AG04450 (cell line): ENCODE measurements at regions not wholly inside any gene's neighbourhood (a gene's known extent, or its start where the extent isn't known, plus 50 kb on each side); places are given as distances from the start of the nearest gene placed in this dataset.

Source experiments
- CTCF ChIA-PET: fragments of 300-600, 350-600 bp; formaldehyde crosslinking; extraction: SDS; loops from one replicate; lab custom pipeline; 2022; ENCODE audit warnings: antibody characterized with exemption, inconsistent platforms; lab: Charles Lee
- POLR2A ChIA-PET: fragments of 350-600 bp; formaldehyde crosslinking; extraction: SDS; loops from one replicate; lab custom pipeline; 2021; ENCODE audit warnings: antibody characterized with exemption, inconsistent platforms; lab: Yijun Ruan, JAX
- DNase-seq: peaks from one replicate; pipeline ENCODE4 v3.0.0-alpha.2; 2011; ENCODE audit warnings: low read depth, low spot score
- H3K27ac ChIP-seq: one replicate; pipeline ENCODE4 v1.5.1; 2012; ENCODE audit warnings: low read depth, low read length, control low read depth
- H3K27me3 ChIP-seq: one replicate; pipeline ENCODE4 v1.6.0; 2012; ENCODE audit warnings: low read length; ENCODE audit not compliant: control insufficient read depth, insufficient read depth
- H3K4me3 ChIP-seq: 2 replicates; pipeline ENCODE4 v1.5.1; 2011; ENCODE audit warnings: mild to moderate bottlenecking, low read depth, low read length, control low read depth
- H3K9me3 ChIP-seq: 2 replicates; pipeline ENCODE4 v1.5.1; 2012; ENCODE audit warnings: low read length; ENCODE audit not compliant: control insufficient read depth, insufficient read depth
- TF ChIP-seq, protein P1 (sequence below): IDR thresholded peaks from 2 replicates; pipeline ENCODE4 v1.5.1; 2011; ENCODE audit warnings: low read depth, low read length, control low read depth, inconsistent platforms

DNA sequence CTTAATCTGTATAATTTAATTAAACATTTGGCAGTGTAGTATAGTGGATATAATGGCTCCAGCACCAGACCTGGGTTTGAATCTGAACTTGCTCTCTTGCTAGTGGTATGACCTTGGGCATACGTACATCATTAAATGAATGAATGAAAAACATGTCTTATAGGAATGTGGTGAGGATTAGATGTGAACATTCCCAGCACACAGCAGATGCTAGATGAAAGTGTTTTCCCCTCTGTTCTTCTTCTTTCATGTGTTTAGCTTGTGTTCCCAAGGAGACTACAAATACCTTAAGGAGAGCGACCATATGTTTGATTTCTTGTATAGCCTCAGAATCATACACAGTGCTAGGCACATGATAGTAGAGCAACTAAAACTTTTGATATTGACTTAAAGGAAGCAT lies 56.5 kb downstream of the CT47B1 start:
- CTCF ChIA-PET = no interaction called here
- H3K4me3 ChIP-seq = no peak overlapping the region
- DNase-seq = no peak
- H3K27me3 ChIP-seq = no peaks in the 10 kb centered on the region
- no peak overlapping the region for H3K27ac ChIP-seq
- TF ChIP-seq, protein P1, sequence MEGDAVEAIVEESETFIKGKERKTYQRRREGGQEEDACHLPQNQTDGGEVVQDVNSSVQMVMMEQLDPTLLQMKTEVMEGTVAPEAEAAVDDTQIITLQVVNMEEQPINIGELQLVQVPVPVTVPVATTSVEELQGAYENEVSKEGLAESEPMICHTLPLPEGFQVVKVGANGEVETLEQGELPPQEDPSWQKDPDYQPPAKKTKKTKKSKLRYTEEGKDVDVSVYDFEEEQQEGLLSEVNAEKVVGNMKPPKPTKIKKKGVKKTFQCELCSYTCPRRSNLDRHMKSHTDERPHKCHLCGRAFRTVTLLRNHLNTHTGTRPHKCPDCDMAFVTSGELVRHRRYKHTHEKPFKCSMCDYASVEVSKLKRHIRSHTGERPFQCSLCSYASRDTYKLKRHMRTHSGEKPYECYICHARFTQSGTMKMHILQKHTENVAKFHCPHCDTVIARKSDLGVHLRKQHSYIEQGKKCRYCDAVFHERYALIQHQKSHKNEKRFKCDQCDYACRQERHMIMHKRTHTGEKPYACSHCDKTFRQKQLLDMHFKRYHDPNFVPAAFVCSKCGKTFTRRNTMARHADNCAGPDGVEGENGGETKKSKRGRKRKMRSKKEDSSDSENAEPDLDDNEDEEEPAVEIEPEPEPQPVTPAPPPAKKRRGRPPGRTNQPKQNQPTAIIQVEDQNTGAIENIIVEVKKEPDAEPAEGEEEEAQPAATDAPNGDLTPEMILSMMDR = no peak
- POLR2A ChIA-PET = no interaction called here
- H3K9me3 ChIP-seq = no peaks in the 10 kb centered on the region

DNA sequence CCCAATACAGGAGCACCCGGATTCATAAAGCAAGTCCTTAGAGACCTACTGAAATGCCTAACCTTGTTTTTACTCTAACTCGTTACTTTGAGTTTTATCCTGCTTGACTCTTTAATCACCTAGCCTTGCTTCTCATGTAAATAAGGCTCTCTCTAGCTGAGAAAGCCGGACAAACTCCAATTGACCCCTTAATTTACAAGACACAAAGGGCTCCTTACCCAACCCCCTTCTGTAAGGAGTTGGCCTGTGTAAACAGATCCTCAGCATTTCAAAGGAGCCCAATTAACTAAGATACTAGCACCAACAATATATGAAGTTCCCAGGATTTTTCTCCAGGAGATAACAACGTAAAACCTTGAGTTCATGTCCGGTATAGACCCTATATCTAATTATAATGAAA lies 61.7 kb downstream of the CT47B1 start:
- H3K27ac ChIP-seq = no peak overlapping the region
- no peak overlapping the region for H3K4me3 ChIP-seq
- TF ChIP-seq, protein P1 = no peak
- H3K27me3 ChIP-seq = no peaks in the 10 kb centered on the region
- no peak for DNase-seq
- ChIA-PET POLR2A (no interaction called here), CTCF (no interaction called here)
- no peaks in the 10 kb centered on the region for H3K9me3 ChIP-seq

DNA sequence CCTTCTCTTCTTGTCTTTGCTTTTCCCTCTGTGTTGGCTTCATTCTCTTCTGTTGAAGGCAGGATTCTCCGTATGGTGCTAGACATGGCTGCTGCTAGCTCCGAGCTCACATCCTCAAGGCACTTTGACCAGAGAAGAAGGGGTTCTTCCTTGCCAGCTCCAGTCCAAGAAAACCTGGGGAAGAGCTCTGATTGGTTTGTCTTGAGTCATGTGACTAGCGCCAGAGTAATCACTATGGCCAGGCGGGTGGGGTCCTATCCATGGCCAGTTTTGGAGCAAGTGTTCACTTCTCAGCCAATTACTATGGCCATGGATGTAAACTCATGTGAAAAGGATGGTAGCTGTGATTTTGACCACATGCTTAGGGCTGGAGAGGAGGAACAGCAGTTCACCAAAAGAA lies 74.2 kb downstream of the CT47B1 start:
- DNase-seq = no peak
- ChIA-PET POLR2A (no interaction called here), CTCF (interaction anchor here (1.1 kb wide), 1 partner anchor 11 kb away, joined by 3 read pairs; no protein-coding TSS in a partner anchor)
- TF ChIP-seq, protein P1 = no peak
- Histone ChIP-seq H3K9me3 (no peaks in the 10 kb centered on the region), H3K4me3 (no peak overlapping the region), H3K27ac (no peak overlapping the region), H3K27me3 (no peaks in the 10 kb centered on the region)

DNA sequence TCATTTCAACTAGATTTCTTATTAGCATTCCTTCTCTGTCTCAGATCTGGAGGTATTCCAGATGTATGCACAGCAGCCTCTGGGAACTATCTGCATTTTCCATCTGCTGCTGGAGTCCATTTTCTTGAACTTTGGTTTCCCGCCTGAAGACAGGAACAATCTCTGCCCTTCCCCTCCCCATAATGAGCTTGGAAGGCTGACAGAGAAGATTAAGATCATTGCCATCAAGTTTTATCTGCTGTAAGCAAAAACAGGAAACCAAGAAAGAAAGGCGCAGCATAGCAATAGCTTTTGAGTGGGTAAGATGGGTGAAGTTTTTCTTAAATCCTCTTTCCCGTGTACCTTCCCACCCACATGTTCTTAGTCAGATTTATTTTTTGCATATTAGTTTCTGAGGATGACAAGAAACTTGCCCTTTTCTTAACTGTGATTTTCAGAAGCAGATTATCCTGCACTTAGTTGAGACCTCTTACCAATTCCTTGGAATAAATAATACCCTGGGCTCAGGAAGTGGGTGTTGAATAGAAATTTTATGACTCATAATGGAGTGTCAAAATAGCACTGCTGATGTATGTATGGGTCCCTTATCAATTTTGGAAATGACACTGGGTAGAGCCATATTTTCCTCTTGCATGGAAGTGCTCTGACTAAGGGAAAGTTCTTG lies 78.3 kb downstream of the CT47B1 start:
- H3K4me3 ChIP-seq = no peak overlapping the region
- H3K27me3 ChIP-seq = no peaks in the 10 kb centered on the region
- no peak overlapping the region for H3K27ac ChIP-seq
- TF ChIP-seq, protein P1 = no peak
- ChIA-PET POLR2A (no interaction called here), CTCF (no interaction called here)
- no peak for DNase-seq
- no peaks in the 10 kb centered on the region for H3K9me3 ChIP-seq

DNA sequence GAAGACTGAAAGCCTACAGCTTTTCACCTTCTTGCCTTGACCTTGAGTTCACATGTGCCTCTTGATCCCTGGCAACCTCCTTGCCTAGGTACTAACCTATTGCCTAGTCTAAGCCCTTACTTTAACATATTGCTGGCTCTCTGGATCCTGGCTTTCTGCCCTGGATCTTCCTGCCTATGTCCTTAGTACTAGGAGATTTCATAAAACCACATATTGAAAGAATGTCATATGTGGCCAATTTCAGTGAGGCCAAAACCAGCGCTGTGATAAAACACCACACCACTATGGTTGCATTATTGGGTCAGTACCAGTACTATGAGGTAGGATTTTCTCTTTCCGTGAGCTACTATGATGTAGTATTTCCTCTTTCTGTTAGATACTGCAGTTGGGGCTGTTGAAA lies 80.4 kb downstream of the CT47B1 start:
- Histone ChIP-seq H3K27ac (no peak overlapping the region), H3K27me3 (no peaks in the 10 kb centered on the region), H3K4me3 (no peak overlapping the region), H3K9me3 (no peaks in the 10 kb centered on the region)
- TF ChIP-seq, protein P1 = no peak
- ChIA-PET CTCF (no interaction called here), POLR2A (no interaction called here)
- no peak for DNase-seq
